Endothelial cell of umbilical vein (primary cell): ENCODE measurements at regions not wholly inside any gene's neighbourhood (a gene's known extent, or its start where the extent isn't known, plus 50 kb on each side); places are given as distances from the start of the nearest gene placed in this dataset.

ENCODE experiments used
- BruUV-seq: library from RNA; stranded (reverse); fragments of 400-500 nt; replicated peaks from 2 replicates; lab custom pipeline; 2021; lab: Mats Ljungman, UMichigan
- CTCF ChIA-PET: fragments of 300-600, 350-600 bp; sonication (Branson Sonifier 250); formaldehyde crosslinking; loops from one replicate; lab custom pipeline; 2021; ENCODE audit warnings: antibody characterized with exemption, inconsistent platforms; lab: Charles Lee
- POLR2A ChIA-PET: fragments of 300-600, 350-600 bp; sonication (Branson Sonifier 250); formaldehyde crosslinking; loops from one replicate; lab custom pipeline; 2021; ENCODE audit warnings: antibody characterized with exemption, inconsistent platforms; lab: Charles Lee
- DNase-seq: peaks from one replicate; pipeline ENCODE4 v3.0.0-alpha.2; 2011; ENCODE audit warnings: low read depth, low spot score
- FAIRE-seq: peaks from 2 replicates; lab custom pipeline; 2011; peaks lifted over from hg19 to GRCh38; lab: Jason Lieb, UNC
- H2AFZ ChIP-seq: 2 replicates; pipeline ENCODE4 v1.6.0; 2012; ENCODE audit warnings: low read depth, low read length, control low read depth, inconsistent platforms
- H3K27ac ChIP-seq: 2 replicates; pipeline ENCODE4 v1.5.1; 2011; ENCODE audit warnings: low read depth, mild to moderate bottlenecking, control low read depth, low read length, moderate library complexity; ENCODE audit not compliant: insufficient read depth
- H3K27me3 ChIP-seq, 2 experiments: 2 replicates each; pipeline versions ENCODE4 v1.6.0 to v1.6.1; 2011; ENCODE audit warnings: low read length in 2 of 2, mixed read lengths in 1 of 2; ENCODE audit not compliant: control insufficient read depth in 2 of 2, insufficient read depth in 2 of 2
- H3K36me3 ChIP-seq, 2 experiments: 2 replicates in 1 of 2; 3 replicates in 1 of 2; pipeline ENCODE4 v1.5.1; 2011; ENCODE audit warnings: low read length in 2 of 2, mild to moderate bottlenecking in 1 of 2, moderate library complexity in 1 of 2; ENCODE audit not compliant: control insufficient read depth in 2 of 2, insufficient read depth in 2 of 2; ENCODE audit errors: extremely low read depth in 1 of 2
- H3K4me1 ChIP-seq: 3 replicates; pipeline ENCODE4 v1.5.1; 2011; ENCODE audit warnings: mild to moderate bottlenecking, low read length; ENCODE audit not compliant: control insufficient read depth, insufficient read depth; ENCODE audit errors: extremely low read depth
- H3K4me2 ChIP-seq: 2 replicates; pipeline ENCODE4 v1.6.1; 2011; ENCODE audit warnings: low read length, control low read depth, mixed read lengths; ENCODE audit not compliant: insufficient read depth
- H3K4me3 ChIP-seq, 3 experiments: fragments of 200-600 bp in 1 of 3; sonication (generic), shearing (Covaris generic) in 1 of 3; replicated peaks in 1 of 3; 2 replicates each; pipeline ENCODE4 v1.5.1; 2011 to 2016; ENCODE audit warnings: control low read depth in 3 of 3, low read length in 3 of 3, mild to moderate bottlenecking in 2 of 3, inconsistent platforms in 1 of 3, low read depth in 1 of 3, moderate library complexity in 1 of 3; ENCODE audit not compliant: insufficient read depth in 1 of 3
- H3K79me2 ChIP-seq: 2 replicates; pipeline ENCODE4 v1.6.0; 2012; ENCODE audit warnings: low read length, inconsistent platforms; ENCODE audit not compliant: control insufficient read depth, insufficient read depth
- H3K9ac ChIP-seq: replicated peaks from 2 replicates; pipeline ENCODE3; 2011; ENCODE audit warnings: low read length, control low read depth; ENCODE audit not compliant: insufficient read depth; ENCODE audit errors: extremely low read depth
- H3K9me1 ChIP-seq: replicated peaks from 3 replicates; pipeline ENCODE4 v1.6.0; 2011; ENCODE audit warnings: mild to moderate bottlenecking, low read length; ENCODE audit not compliant: control insufficient read depth, insufficient read depth; ENCODE audit errors: extremely low read depth
- H3K9me3 ChIP-seq: replicated peaks from 2 replicates; pipeline ENCODE4 v1.5.1; 2012; ENCODE audit warnings: low read length, inconsistent platforms; ENCODE audit not compliant: control insufficient read depth, insufficient read depth
- H4K20me1 ChIP-seq: replicated peaks from 2 replicates; pipeline ENCODE3; 2011; ENCODE audit warnings: mild to moderate bottlenecking, low read length; ENCODE audit not compliant: control insufficient read depth, insufficient read depth; ENCODE audit errors: extremely low read depth
- CTCF ChIP-seq, 2 donors: IDR thresholded peaks; 1 replicate in 1 of 2; 2 replicates in 1 of 2; pipeline ENCODE4 v1.5.1; 2011; ENCODE audit warnings: low read length in 2 of 2, mild to moderate bottlenecking in 2 of 2, moderate library complexity in 2 of 2, control low read depth in 1 of 2, inconsistent platforms in 1 of 2, low read depth in 1 of 2; ENCODE audit not compliant: insufficient read depth in 1 of 2; ENCODE audit errors: extremely low read depth in 1 of 2
- EZH2 ChIP-seq: IDR thresholded peaks from 2 replicates; pipeline ENCODE4 v1.6.1; 2012; ENCODE audit warnings: borderline replicate concordance, low read depth, mild to moderate bottlenecking, moderate library complexity, low read length, inconsistent platforms; ENCODE audit not compliant: severe bottlenecking
- FOS ChIP-seq: IDR thresholded peaks from 2 replicates; pipeline ENCODE4 v1.6.1; 2011; ENCODE audit warnings: mild to moderate bottlenecking, low read length, moderate library complexity, borderline replicate concordance; ENCODE audit not compliant: insufficient read depth
- GATA2 ChIP-seq: IDR thresholded peaks from 2 replicates; pipeline ENCODE4 v1.7.0; 2011; ENCODE audit warnings: low read depth, mild to moderate bottlenecking, moderate library complexity, mixed read lengths, low read length; ENCODE audit not compliant: insufficient read length, insufficient read depth
- JUN ChIP-seq: IDR thresholded peaks from 2 replicates; pipeline ENCODE4 v1.6.1; 2011; ENCODE audit warnings: borderline replicate concordance, low read depth; ENCODE audit not compliant: insufficient read length, insufficient read depth
- MAX ChIP-seq: IDR thresholded peaks from 2 replicates; pipeline ENCODE4 v1.6.1; 2011; ENCODE audit not compliant: insufficient read depth, insufficient read length
- MYC ChIP-seq: IDR thresholded peaks from one replicate; pipeline ENCODE4 v1.6.1; 2011; ENCODE audit warnings: mild to moderate bottlenecking, low read depth, low read length
- POLR2A ChIP-seq: IDR thresholded peaks from 2 replicates; pipeline ENCODE4 v1.6.1; 2012; ENCODE audit warnings: low read depth, mild to moderate bottlenecking, control low read depth, low read length
- POLR2AphosphoS5 ChIP-seq: IDR thresholded peaks from 2 replicates; pipeline ENCODE4 v1.6.1; 2012; ENCODE audit warnings: low read depth, mild to moderate bottlenecking, control low read depth, low read length, moderate library complexity; ENCODE audit not compliant: insufficient read depth
- dilution Hi-C: fragments of 300-500 bp; cut with MboI; formaldehyde crosslinking; loops from one replicate; pipeline ENCODE4 v1.15.0; 2019; ENCODE audit warnings: low sequenced_read_pairs; ENCODE audit not compliant: extremely low pct_ligation_motif_present
- intact Hi-C: fragments of 100-400 bp; cut with micrococcal nuclease; formaldehyde crosslinking; loops from one replicate; pipeline ENCODE4 v1.10.0; 2022

GRCh38 chr1:66435541-66435940 lies 98.4 kb upstream of the SGIP1 start:
- Histone ChIP-seq H3K27me3 (no peaks in the 10 kb centered on the region), H3K27ac (no peak overlapping the region), H4K20me1 (no peaks in the 10 kb centered on the region), H3K9ac (no peak overlapping the region), H2AFZ (no peak overlapping the region), H3K4me1 (peaks cover 34% of the 10 kb centered on the region), H3K4me3 (no peak overlapping the region), H3K36me3 (no peaks in the 10 kb centered on the region), H3K4me2 (no peak overlapping the region), H3K79me2 (no peaks in the 10 kb centered on the region), H3K9me1 (no peaks in the 10 kb centered on the region), H3K9me3 (no peaks in the 10 kb centered on the region)
- POLR2A ChIA-PET = no interaction called here
- DNase-seq (no peak), FAIRE-seq (no peak)
- no peak for TF ChIP-seq MYC
- no peak for TF ChIP-seq POLR2AphosphoS5
- TF ChIP-seq MAX = no peak
- TF ChIP-seq POLR2A = no peak
- TF ChIP-seq JUN = no peak
- TF ChIP-seq GATA2 = no peak
- TF ChIP-seq CTCF (IDR thresholded peaks at IDR 0.05; ENCODE audit: extremely low read depth in 1 of 2, insufficient read depth in 1 of 2, low read depth in 1 of 2, low read length in 2 of 2) = no peak
- no peak for TF ChIP-seq EZH2
- no peak for TF ChIP-seq FOS
- intact Hi-C loops = no loop called here
- CTCF ChIA-PET = interaction anchor here (0.9 to 2.4 kb wide), 16 partner anchors 8 to 183 kb away, joined by 3 to 32 read pairs (median 4); partner anchors contain the start of gene SGIP1
- BruUV-seq = no TSS peak
- dilution Hi-C loops = no loop called here
